Gastroesophageal sphincter (tissue), 3 donors: ENCODE measurements at regions not wholly inside any gene's neighbourhood (a gene's known extent, or its start where the extent isn't known, plus 50 kb on each side); places are given as distances from the start of the nearest gene placed in this dataset.
"Not testable (repeated sequence)": the region's sequence is repeated elsewhere in the genome, so short reads cannot be mapped to it uniquely, and the experiment has no call there.

Experiments used
- POLR2A ChIP-seq, 2 donors: fragments of 450-650 bp; IDR thresholded peaks; one replicate each; pipeline ENCODE4 v1.6.1; 2017; ENCODE audit warnings: antibody characterized with exemption in 2 of 2, mild to moderate bottlenecking in 2 of 2, moderate library complexity in 1 of 2
- POLR2AphosphoS5 ChIP-seq: sonication (generic); formaldehyde crosslinking; IDR thresholded peaks from one replicate; pipeline ENCODE4 v1.6.1; 2017; ENCODE audit warnings: antibody characterized with exemption
- TF ChIP-seq, protein P1 (sequence below), 4 experiments: fragments of 200-600 bp in 2 of 4; fragments of 450-650 bp in 2 of 4; sonication (generic) in 1 of 4; IDR thresholded peaks; one replicate each; pipeline ENCODE4 v1.5.1; 2017 to 2019; ENCODE audit warnings: antibody characterized with exemption in 4 of 4, mild to moderate bottlenecking in 2 of 4, moderate library complexity in 2 of 4

- TF ChIP-seq, protein P1, sequence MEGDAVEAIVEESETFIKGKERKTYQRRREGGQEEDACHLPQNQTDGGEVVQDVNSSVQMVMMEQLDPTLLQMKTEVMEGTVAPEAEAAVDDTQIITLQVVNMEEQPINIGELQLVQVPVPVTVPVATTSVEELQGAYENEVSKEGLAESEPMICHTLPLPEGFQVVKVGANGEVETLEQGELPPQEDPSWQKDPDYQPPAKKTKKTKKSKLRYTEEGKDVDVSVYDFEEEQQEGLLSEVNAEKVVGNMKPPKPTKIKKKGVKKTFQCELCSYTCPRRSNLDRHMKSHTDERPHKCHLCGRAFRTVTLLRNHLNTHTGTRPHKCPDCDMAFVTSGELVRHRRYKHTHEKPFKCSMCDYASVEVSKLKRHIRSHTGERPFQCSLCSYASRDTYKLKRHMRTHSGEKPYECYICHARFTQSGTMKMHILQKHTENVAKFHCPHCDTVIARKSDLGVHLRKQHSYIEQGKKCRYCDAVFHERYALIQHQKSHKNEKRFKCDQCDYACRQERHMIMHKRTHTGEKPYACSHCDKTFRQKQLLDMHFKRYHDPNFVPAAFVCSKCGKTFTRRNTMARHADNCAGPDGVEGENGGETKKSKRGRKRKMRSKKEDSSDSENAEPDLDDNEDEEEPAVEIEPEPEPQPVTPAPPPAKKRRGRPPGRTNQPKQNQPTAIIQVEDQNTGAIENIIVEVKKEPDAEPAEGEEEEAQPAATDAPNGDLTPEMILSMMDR (IDR thresholded peaks at IDR 0.05): not testable (repeated sequence)
- TF ChIP-seq POLR2A (IDR thresholded peaks at IDR 0.05); POLR2AphosphoS5: not testable (repeated sequence)
These were observed 234.3 kb upstream of the VCX start for GRCh38 chrX:7608625-7609024.
